ENCODE measurements at regions not wholly inside any gene's neighbourhood (a gene's known extent, or its start where the extent isn't known, plus 50 kb on each side); places are given as distances from the start of the nearest gene placed in this dataset.

DNA sequence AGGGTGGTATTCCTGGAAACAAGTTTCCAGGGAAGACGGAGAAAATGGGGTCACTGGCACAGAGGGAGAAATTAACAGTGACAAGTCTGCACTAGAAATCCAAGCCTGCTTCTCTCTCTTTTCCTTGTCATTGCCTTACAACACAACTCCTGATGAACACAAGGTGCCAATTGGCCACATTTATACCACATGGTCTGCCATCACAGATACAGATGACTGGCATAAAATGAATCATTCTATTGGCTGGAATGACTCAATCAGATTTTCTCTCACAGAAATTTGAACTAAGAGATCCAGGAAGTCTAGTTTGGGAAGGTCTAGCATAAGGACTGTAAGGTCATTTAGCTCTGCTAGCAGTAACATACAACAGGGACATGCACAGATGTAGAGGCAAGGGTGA, 190.3 kb downstream of the LINC00237 start:
- Histone ChIP-seq H3K4me1 (ENCODE audit: control insufficient read depth, insufficient read depth, low read length) (no peaks in the 10 kb centered on the region), H3K27me3 (ENCODE audit: control insufficient read depth, insufficient read depth, low read length) (no peaks in the 10 kb centered on the region), H3K27ac (ENCODE audit: low read length) (no peak overlapping the region), H3K9me3 (ENCODE audit: control insufficient read depth, insufficient read depth, low read depth, low read length) (0 out of 2 replicates have a peak, but pooled peaks cover 5% of the 10 kb centered on the region), H3K4me3 (ENCODE audit: low read depth in 2 of 2, low read length in 2 of 2) (no peak overlapping the region), H3K36me3 (ENCODE audit: control insufficient read depth, insufficient read depth, low read length) (no peaks in the 10 kb centered on the region)
- ChIA-PET POLR2A (no interaction called here), CTCF (no interaction called here)
- intact Hi-C loops (cut with micrococcal nuclease; ENCODE audit: unreplicated experiment) (no loop called here), in situ Hi-C loops (cut with HindIII; ENCODE audit: low pct_unique_long_range_greater_than_20kb, low sequenced_read_pairs) (no loop called here)
- ATAC-seq: no peak
- no peak for DNase-seq (ENCODE audit: low read depth, low spot score)
- TF ChIP-seq POLR2AphosphoS5 (IDR thresholded peaks at IDR 0.05; ENCODE audit: low read depth, low read length): no peak
- no peak for TF ChIP-seq SIN3A (IDR thresholded peaks at IDR 0.05; ENCODE audit: borderline replicate concordance, insufficient read depth, low read depth, low read length)
- TF ChIP-seq, protein P1, sequence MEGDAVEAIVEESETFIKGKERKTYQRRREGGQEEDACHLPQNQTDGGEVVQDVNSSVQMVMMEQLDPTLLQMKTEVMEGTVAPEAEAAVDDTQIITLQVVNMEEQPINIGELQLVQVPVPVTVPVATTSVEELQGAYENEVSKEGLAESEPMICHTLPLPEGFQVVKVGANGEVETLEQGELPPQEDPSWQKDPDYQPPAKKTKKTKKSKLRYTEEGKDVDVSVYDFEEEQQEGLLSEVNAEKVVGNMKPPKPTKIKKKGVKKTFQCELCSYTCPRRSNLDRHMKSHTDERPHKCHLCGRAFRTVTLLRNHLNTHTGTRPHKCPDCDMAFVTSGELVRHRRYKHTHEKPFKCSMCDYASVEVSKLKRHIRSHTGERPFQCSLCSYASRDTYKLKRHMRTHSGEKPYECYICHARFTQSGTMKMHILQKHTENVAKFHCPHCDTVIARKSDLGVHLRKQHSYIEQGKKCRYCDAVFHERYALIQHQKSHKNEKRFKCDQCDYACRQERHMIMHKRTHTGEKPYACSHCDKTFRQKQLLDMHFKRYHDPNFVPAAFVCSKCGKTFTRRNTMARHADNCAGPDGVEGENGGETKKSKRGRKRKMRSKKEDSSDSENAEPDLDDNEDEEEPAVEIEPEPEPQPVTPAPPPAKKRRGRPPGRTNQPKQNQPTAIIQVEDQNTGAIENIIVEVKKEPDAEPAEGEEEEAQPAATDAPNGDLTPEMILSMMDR (IDR thresholded peaks at IDR 0.05): no peak
- no peak for TF ChIP-seq TCF7L2 (IDR thresholded peaks at IDR 0.05; ENCODE audit: low read depth, low read length)
- TF ChIP-seq REST (IDR thresholded peaks at IDR 0.05; ENCODE audit: insufficient read depth in 1 of 2, low read depth in 2 of 2, low read length in 1 of 2): no peak
- BruUV-seq (replicated peaks): no TSS peak

DNA sequence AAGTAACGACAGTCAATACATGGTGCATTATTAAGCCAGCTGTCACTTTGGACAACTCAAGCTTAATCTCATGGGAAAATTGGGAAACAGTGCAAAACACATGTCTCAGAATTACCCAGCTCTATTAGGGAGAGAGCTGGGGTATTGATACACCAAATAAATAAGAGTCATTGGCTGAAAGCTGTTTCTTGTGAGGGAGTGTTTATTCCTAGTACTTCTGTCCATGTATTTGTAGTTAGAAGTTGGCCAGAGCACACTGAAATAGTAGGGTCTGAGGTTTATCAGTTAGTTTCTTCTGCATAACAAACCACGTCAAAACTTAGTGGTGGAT, 192.0 kb upstream of the RALGAPA2 start:
- in situ Hi-C loops (cut with HindIII; ENCODE audit: low pct_unique_long_range_greater_than_20kb, low sequenced_read_pairs) (no loop called here), intact Hi-C loops (cut with micrococcal nuclease; ENCODE audit: unreplicated experiment) (no loop called here)
- no TSS peak for BruUV-seq (replicated peaks)
- no peak for TF ChIP-seq POLR2AphosphoS5 (IDR thresholded peaks at IDR 0.05; ENCODE audit: low read depth, low read length)
- no peak for TF ChIP-seq TCF7L2 (IDR thresholded peaks at IDR 0.05; ENCODE audit: low read depth, low read length)
- TF ChIP-seq REST (IDR thresholded peaks at IDR 0.05; ENCODE audit: insufficient read depth in 1 of 2, low read depth in 2 of 2, low read length in 1 of 2): no peak
- TF ChIP-seq, protein P1 (IDR thresholded peaks at IDR 0.05): no peak
- TF ChIP-seq SIN3A (IDR thresholded peaks at IDR 0.05; ENCODE audit: borderline replicate concordance, insufficient read depth, low read depth, low read length): no peak
- ChIA-PET POLR2A (no interaction called here), CTCF (no interaction called here)
- Histone ChIP-seq H3K4me3 (ENCODE audit: low read depth in 2 of 2, low read length in 2 of 2) (no peak overlapping the region), H3K4me1 (ENCODE audit: control insufficient read depth, insufficient read depth, low read length) (no peaks in the 10 kb centered on the region), H3K36me3 (ENCODE audit: control insufficient read depth, insufficient read depth, low read length) (no peaks in the 10 kb centered on the region), H3K27me3 (ENCODE audit: control insufficient read depth, insufficient read depth, low read length) (no peaks in the 10 kb centered on the region), H3K27ac (ENCODE audit: low read length) (no peak overlapping the region), H3K9me3 (ENCODE audit: control insufficient read depth, insufficient read depth, low read depth, low read length) (no peaks in the 10 kb centered on the region; the same call in 1 of the 2 replicates)
- ATAC-seq (no peak), DNase-seq (ENCODE audit: low read depth, low spot score) (no peak)
